GM18517 (cell line): ENCODE measurements at regions not wholly inside any gene's neighbourhood (a gene's known extent, or its start where the extent isn't known, plus 50 kb on each side); places are given as distances from the start of the nearest gene placed in this dataset.
A peak's percentile ranks its signal among the peaks of the same experiment; 100 is the strongest.
"Not testable (repeated sequence)": the region's sequence is repeated elsewhere in the genome, so short reads cannot be mapped to it uniquely, and the experiment has no call there.

Experiments used
- ATAC-seq: cut with Tn5 transposase; IDR thresholded peaks from one replicate; pipeline ENCODE4 v1.9.1; 2021; ENCODE audit warnings: mild to moderate bottlenecking, moderate library complexity; ENCODE audit not compliant: unreplicated experiment

DNA sequence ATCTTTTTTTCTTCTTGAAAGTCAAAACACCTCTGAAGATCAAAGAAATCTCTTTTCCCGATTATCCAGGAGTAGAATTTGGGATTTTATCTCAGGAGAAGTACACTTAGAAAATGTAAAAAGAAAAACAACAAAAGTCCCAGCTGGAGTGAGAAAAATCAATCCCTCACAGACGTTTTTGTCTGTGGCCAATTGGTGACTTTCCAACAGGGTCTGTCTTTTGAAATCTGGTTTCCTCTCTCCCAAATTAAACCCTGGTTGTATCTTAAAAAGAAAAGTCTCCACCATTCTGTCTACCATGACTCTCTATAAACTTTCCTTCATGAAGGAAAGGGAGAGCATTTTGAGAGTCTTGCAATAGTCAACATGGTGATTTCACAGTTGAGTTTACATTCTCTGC is 88.1 kb downstream of the DACT1 start:
- no peak for ATAC-seq

DNA sequence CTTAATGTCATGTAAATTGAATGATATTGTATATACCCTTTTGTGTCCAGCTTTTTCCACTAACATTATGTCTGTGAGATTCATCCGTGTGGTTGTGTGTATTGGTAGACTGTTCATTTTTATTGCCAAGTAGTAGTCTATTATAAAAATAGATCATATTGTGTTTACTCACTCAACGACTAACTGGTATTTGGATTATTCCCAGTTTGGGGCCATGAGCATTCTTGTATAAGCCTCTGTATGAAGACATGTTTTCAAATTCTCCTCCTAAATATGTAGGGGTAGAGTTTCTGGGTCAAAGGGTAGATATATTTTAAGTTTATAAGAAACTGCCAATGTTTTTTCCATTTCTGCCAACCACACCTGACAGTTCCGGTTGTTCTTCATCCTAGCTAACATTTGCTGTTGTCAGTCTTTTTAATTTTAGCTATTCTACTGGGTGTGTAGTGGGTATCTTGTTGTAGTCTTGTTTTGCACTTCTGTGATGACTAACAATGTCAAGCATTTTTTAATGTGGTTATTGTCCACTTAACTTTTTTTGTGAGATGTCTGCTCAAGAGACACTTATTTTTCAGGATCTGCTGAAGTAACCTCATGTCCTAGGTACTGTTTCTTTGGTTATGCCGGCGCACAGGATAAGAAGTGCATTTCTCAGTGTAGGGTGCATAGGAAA is 93.2 kb downstream of the DACT1 start:
- no peak for ATAC-seq

DNA sequence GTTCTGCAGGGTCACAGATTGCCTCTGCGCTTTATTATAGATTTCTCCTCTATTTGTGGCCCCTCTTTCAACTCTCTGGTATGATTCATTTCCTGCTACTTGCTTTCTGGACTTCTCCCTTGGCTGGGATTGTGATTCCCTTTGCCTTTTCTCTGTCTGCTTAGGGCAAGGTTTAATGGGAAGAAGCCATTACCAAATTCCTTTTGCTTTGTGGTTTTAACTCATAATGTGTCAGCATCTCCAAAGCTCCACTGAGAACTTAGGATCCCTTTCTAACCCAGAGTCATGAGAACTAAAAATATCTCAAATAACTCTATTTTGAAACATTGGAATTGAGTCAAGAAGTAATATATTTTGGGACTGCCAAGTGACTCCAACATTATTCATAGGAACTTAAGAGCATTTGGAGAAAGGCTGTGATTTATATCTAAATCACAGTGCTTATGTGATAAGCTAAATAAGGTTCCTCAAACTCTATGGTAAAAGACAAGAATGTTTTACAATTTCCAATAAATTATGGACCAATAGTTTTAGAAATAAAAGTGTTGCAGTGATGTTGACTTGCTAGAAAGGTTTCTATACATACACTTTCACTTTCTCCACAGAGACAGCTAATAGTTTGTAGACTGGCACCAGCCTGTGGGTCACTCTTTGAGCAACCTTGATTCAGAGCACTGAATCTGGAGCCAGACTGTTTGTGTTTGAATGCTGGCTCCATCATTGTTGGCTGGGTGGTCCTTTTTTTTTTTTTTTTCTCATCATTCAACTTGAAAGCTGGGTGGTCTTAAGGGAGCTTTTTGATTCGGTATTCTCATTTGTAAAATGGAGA is 93.9 kb downstream of the DACT1 start:
- ATAC-seq, result no peak

DNA sequence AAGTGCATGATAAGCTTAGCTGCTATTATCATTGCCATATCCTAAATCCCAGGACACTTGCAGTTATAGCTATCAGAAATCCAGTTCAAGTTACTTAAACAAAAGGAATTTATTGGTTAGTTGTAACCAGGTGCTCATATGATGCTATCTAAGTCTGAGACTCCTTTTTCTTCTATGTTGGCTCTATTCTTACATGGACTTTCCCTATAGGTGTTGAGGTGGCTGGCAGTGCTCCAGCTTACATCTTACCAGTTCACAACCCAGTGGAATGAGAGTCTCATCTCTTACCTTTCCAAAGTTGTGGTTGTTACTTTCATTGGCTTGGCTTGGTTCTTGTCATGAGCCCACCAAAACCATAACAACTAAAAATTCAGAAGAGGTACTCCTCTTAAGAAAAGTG is 94.6 kb downstream of the DACT1 start:
- ATAC-seq, result no peak

DNA sequence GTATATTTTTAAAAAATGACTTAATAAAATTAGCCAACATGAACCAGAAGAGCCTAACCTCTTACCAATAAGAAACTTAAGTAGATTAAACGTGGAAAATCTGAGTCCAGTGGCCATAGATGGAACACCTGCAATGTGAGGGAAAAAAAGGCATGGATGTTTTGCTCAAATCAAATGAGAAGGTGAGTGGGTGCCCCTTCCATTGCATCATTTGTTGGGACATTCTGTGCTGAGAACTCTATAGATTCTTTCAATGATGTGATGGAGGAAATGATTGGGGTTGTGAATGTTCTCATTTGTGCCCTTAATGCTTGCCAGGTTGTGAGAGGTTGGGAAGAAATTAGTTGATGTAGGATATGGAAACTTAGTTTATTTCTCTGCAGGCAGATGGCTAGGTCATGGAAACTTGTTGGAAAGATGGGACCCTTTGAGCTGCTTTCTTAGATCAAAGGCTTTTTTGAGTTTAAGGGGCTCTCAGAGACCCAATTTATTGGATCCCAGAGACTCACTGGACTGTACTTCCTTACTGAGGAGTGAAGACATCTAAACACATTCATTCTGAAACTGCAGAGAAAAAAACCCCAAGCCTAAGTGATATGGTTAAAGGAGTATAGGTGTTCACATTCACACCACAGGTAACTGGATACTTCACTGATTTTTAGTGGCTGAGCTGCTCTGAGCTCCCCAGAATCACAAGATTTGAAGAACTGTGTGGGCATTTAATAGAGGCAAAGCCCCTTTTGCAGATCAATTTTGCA is 95.9 kb downstream of the DACT1 start:
- peak; percentile 75 for ATAC-seq

DNA sequence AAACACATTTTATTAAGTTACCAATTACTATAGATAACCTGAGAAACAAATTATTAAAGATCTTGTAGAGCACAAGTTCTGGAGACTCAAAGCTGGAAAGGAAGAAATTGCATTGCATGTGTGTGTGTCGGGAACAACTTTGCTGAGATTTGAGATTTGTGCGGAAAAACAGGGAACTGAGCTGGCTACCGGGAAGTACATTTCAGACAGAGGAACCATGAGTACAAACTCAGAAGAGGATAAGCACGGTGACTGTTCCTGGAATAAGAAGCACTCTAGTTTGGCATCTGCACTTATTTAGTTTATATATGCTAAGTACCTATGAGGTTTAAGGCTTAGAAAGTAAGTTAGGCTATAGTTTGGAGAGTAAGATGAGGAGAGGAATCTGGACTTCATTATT is 97.8 kb downstream of the DACT1 start:
- no peak for ATAC-seq

DNA sequence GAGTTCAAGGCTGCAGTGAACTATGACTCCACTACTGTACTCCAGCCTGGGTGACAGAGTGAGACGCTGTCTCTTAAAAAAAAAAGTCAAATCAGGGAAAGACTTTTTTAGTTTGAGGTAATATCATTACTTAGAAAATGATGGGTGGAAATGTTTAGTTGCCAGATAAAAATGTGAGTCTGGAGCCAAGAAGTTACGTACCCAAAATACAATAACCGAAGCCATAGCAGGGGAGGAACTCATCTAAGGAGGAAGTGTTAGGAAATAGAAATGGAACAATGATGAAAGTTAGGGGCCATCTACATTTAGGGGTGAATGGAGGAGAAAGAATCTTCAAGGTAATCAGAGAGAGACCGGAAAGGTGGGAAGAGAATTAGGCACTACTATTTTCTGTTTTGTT is 98.8 kb downstream of the DACT1 start:
- no peak for ATAC-seq

DNA sequence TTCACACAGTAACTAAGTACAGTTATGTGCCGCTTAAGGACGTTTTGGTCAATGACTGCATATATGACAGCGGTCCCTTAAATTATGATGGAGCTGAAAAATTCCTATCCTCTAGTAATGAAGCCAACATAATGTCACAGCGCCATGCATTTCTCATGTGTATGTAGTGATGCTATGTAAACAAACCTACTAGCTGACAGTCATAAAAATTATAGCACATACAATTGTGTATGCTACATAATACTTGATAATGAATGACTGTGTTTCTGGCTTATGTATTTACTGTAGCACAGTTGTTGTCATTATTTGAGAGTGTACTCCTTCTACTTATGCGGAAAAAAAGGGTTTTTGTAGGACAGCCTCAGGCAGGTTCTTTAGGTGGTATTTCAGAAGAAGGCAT is 99.7 kb downstream of the DACT1 start:
- ATAC-seq, result no peak

DNA sequence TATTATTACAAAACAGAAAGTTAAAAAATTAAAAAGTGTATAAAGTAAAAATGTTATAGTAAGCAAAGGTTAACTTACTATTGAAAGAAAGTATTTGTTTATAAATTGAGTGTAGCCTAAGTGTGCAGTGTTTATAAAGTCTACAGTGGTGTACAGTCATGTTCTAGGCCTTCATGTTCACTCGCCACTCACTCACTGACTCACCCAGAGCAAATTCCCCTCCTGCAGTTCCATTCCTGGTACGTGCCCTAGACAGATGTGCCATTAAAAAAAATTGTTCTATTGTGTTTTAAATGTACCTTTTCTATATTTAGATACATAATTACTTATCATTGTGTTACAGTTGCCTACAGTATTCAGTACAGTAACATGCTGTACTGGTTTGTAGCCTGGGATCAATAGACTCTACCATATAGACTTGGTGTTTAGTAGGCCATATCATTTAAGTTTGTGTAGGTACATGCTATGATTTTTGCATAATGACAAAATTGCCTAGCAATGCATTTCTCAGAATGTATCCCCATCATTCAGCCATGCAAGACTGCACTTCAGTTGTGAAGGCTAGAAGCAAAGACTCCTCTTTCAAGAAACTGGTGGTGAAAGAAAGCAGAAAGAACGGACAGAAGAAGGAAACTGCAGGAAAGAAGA is 100.6 kb downstream of the DACT1 start:
- no peak for ATAC-seq

DNA sequence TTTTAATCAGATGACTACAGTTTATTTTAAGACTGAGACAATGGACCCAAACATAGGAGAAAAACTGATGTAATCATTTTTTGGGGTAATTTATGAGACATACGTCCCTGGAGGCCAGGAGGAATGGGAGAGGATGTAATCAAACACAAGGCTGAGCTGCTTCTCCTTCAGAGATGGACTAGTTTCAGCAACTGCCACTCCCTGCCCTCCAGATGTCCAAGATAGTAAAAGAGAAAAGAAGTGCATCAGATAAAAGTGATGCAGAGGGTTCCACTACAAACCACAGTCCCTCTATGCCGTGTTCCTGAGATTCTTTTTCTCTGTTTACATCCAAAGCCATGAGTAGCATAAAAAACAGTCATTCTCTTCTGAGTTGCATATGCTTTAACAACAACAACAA is 101.1 kb downstream of the DACT1 start:
- no peak for ATAC-seq

DNA sequence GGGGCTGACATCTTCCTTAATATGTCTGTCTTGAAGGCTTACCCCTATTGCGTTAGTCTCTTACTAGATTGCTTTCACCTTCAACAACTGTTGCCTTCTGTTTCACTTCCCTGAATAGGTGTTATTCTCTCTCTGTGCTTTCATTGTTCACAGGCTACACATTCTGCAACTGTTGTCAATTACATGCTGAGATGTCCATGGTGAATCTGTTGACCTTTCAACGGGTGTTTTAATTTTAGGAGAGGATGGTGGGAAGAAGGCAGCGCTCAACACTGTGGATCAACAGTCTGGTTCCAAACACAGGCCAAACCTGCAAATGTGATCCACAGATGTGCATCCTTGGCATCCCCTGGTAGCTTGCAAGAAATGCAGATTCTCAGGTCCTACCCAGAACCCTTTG is 101.9 kb downstream of the DACT1 start:
- ATAC-seq, result peak; percentile 88

DNA sequence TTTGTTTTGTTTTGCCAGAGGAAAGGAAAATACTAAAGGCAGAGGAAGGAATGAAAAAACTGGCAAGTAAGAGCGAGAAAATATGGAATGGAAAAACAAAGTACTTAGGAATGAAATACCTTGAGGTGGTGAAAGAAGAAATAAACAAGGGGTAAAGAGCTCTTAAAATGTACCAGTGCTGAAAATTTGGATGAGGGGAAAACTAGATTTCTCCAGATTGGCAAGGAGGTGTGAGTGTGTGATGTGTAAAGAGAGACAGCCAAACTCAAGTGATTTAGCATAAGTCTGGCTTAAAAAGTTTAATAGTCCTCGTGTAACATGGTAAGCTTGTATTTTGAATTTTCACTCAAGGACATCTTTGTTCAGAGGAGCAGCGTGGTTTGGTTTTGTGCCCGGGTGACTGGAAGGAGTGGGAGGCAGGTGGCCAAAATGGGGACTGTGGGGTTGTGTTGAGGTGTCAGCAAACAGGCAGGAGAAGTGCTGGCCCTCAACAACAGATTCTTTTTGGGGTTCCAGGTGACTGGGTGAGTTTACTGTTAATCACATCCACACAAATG is 102.7 kb downstream of the DACT1 start:
- no peak for ATAC-seq

DNA sequence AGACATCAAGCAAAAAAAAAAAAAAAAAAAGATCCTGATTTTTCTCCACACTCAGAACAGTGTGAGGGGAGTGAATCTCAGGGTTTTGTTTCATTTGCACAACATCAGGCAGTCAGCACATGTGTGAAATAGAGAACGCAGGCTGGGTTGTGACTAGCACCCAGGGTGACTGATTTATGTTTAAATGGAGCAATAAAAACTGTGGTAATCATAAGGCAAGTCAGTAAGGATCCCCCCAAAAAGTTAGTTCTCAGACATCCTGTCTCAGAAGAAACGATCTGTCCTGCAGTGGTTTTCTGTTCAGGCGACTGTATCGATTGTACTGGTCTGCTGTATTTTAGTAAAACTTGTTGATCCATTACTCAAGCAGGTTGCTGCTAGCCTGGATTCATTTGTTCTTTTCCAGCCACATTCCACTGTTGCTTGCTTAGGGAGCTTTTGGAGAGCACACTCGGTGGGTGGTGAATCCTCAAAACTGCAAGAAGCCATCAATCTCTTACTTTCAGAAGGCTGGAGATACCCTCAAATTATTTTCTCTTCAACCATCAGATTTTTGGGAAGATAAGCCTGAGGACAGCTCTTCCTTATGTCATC is 107.1 kb downstream of the DACT1 start:
- ATAC-seq, result no peak

DNA sequence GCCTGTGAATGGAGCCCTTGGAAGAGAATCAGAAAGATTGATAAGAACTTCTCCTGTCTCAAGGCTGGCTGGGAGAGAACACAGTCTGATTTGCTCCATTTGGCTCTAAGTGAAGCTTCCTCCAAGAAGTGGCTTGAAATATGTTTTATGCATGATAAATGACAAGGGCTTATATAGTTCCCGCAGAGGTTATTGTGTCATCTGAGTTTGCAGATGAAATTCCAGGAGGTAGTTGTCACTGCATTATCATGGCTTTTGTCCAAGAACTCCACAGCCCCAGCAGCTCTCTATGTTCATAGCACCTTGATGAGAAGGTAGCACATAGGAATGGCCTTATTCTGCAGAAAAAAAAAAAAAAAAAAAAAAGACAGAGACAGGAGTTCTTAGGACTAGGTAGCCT is 108.5 kb downstream of the DACT1 start:
- ATAC-seq, result no peak

DNA sequence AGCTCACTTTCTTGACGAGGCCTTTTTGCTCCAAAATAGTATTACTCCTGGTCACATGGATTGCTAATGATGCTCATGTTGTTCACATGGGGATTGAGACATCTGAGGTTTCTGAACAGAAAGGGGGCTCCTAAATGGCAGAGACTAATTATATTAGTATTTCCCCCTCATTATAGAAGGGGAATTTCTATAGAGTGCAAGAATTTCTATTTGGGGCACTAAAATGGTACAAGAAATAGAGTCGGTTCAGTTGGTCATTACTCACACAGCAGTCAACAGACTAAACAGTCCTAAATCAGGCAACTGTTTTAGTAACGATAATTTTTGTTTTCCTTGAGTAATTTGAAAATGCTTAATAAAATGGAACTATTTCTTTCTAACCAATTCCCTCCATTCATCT is 108.9 kb downstream of the DACT1 start:
- ATAC-seq, result no peak

DNA sequence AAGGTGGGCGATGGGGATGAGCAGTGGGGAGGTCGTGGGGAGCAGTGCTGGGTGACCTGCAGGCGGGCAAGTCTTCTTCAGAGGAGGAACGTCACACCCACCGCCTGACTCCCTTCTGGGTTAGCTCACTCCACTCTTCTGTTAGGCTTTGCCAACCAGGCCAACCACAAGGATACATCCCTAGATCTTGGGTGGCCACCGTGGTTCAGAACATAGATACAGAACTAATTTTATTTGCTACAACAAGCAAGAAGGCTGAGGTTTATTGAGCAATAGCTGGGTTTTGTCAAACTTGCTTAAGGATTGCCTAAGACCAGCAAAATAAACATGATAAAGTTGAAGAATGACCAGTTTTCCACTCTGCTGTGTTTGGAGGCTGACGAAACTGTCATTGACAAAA is 109.4 kb downstream of the DACT1 start:
- no peak for ATAC-seq

DNA sequence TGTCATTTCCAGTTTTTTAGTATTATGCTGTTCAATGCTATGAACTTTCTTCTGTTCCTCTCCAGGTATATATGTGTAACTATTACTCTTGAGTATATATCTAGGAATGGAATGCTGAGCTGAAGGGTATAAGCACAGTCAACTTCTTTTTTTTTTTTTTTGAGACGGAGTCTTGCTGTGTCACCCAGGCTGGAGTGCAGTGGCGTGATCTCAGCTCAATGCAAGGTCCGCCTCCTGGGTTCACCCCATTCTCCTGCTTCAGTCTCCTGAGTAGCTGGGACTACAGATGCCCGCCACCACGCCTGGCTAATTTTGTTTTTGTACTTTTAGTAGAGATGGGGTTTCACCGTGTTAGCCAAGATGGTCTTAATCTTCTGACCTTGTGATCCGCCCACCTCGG is 110.5 kb downstream of the DACT1 start:
- ATAC-seq, result not testable (repeated sequence)

DNA sequence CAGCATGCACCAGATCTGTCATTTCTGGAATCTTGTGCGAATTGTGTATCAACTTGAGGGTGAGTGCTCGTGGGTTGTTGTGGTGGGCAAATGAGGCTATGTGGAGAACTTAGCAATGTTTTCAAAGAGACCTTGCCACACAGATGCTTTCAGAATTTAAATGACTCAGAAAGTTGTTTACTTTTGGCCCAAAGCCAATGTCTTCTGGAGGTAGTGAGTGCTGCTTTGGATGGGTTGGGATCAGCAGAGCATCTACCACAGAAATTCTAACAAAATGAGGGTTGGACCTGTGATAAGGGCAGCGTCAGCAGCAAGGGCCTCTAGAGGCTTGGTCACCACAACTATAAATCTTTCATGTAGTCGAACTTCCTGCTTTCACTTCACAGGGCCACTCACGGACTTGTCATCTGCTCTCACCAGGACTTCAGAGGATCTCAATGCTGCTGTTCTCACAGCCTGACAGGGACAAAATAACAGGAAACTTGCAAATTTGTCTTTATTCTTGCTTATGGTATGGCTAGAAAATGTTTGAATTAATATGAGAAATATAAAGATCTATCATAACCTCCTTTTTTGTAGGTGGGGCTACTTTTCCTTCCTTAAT is 111.4 kb downstream of the DACT1 start:
- ATAC-seq, result peak; percentile 83

DNA sequence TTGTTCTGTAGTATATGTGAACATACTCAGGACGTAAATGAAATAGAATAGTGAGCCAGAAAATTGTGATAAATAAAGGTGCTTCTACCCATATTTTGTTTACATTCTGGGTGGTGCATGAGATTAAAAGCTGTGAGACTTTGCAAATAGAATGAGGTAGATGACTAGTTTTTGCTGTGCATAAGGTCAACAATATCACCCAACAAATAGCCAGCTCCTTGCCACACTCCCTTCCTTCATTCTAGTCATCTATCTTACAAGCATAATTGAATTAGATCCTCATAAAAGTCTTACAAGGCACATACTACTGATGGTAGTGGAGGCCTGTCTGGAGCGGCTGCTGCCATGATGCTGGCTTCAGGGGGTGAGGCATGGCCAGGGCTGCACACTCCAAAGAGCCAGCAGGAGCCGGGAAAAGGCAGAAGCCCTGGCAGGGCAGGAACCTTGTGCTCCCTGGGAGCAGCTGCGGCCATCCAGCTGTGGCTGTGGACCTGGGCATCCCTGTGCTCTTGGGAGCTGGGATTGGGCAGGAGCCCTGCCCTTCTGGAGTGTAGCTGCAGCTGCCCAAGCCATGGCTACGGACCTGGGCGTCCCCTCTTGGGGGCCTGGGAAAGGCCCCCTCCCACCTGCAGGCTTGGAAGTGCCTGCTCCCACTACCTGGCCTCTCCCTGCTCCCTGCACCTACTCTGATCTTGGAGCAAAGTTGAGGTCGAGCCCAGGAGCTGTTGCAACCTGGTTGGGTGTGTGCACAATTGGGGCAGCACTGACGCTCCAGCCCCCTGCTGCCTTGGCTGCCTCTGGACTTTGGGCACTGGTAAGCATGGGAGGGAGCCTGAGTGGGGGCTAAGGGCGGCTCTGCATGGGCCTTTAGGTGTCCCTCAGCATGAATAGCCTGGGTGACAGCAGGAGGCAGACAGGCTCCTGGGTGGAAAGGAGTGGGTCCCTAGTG is 112.8 kb downstream of the DACT1 start:
- no peak for ATAC-seq
